Aorta (tissue), 5 donors: ENCODE measurements at regions not wholly inside any gene's neighbourhood (a gene's known extent, or its start where the extent isn't known, plus 50 kb on each side); places are given as distances from the start of the nearest gene placed in this dataset.

Experiments
- ATAC-seq: fragments of 200-7000 bp; cut with Tn5 transposase; one replicate; pipeline ENCODE4 v1.9.1; 2022; ENCODE audit warnings: moderate library complexity; ENCODE audit not compliant: low FRiP score
- DNase-seq, 2 donors: peaks; one replicate each; pipeline ENCODE4 v3.0.0-alpha.2; 2020
- H3K27ac ChIP-seq, 2 donors: one replicate each; pipeline ENCODE4 v1.5.1; 2013; ENCODE audit warnings: low read length in 2 of 2, mild to moderate bottlenecking in 2 of 2, moderate library complexity in 2 of 2, control low read depth in 1 of 2, inconsistent platforms in 1 of 2, low read depth in 1 of 2
- H3K27me3 ChIP-seq, 2 donors: one replicate each; pipeline ENCODE4 v1.6.1; 2013; ENCODE audit warnings: control low read depth in 1 of 2, low read length in 1 of 2, mild to moderate bottlenecking in 1 of 2, moderate library complexity in 1 of 2; ENCODE audit not compliant: insufficient read depth in 2 of 2, control insufficient read depth in 1 of 2
- H3K36me3 ChIP-seq, 2 donors: one replicate each; pipeline ENCODE4 v1.6.1; 2013; ENCODE audit warnings: control low read depth in 1 of 2, low read length in 1 of 2, mild to moderate bottlenecking in 1 of 2; ENCODE audit not compliant: insufficient read depth in 2 of 2, control insufficient read depth in 1 of 2
- H3K4me1 ChIP-seq, 2 donors: one replicate each; pipeline ENCODE4 v1.6.1; 2013; ENCODE audit warnings: low read length in 2 of 2, control low read depth in 1 of 2, mild to moderate bottlenecking in 1 of 2, moderate library complexity in 1 of 2; ENCODE audit not compliant: insufficient read depth in 2 of 2, control insufficient read depth in 1 of 2
- H3K4me3 ChIP-seq, 2 donors: one replicate each; pipeline ENCODE4 v1.5.1; 2013; ENCODE audit warnings: low read length in 2 of 2, control low read depth in 1 of 2, mild to moderate bottlenecking in 1 of 2
- H3K9me3 ChIP-seq: one replicate; pipeline ENCODE4 v1.6.1; 2013; ENCODE audit warnings: mild to moderate bottlenecking, low read length; ENCODE audit not compliant: control insufficient read depth
- WGBS, 2 donors: extraction: QIAGEN DNeasy Blood & Tissue Kit; methylation state at CpG; one replicate each; pipeline ENCODE4 v1.1.7; 2013; 5-methylcytosine and 5-hydroxymethylcytosine counted together
- intact Hi-C, 2 donors: fragments of 100-400 bp; cut with DNase I; formaldehyde crosslinking; loops; one replicate each; pipeline versions ENCODE4 v1.14.2 to v1.15.0; 2022
- donor health status: healthy with polysubstance abuse.
- donor health status: Bipolar disorder and iron deficiency.
- donor health status: DM: no; HTN: no; CAD: no.
- donor health status: DM: no; HTN: no; CAD: no.
- donor health status: DM: yes; HTN: yes; CAD: no.

- no peak overlapping the region for H3K27ac ChIP-seq
- intact Hi-C loops: no loop called here
- ATAC-seq: peak; percentile 39
Measured at GRCh38 chr9:22623236-22623635, 176.6 kb downstream of the DMRTA1 start.

GRCh38 chr9:22625540-22625939 lies 178.9 kb downstream of the DMRTA1 start:
- intact Hi-C loops: no loop called here
- WGBS, 2 donors: 67 to 72% methylated on average over 4 of the region's 4 CpGs
- no peaks in the 10 kb centered on the region for H3K4me1 ChIP-seq

More at GRCh38 chr9:22623236-22623635, 176.6 kb downstream of the DMRTA1 start:
- Histone ChIP-seq H3K36me3 (no peaks in the 10 kb centered on the region), H3K9me3 (no peaks in the 10 kb centered on the region), H3K4me3 (no peak overlapping the region), H3K27me3 (no peaks in the 10 kb centered on the region), H3K4me1 (no peaks in the 10 kb centered on the region)
- DNase-seq: no peak
- WGBS, 2 donors: 16 to 17% methylated on average over 3 of the region's 3 CpGs

GRCh38 chr9:22643541-22643940 lies 196.9 kb downstream of the DMRTA1 start:
- Histone ChIP-seq H3K9me3 (no peaks in the 10 kb centered on the region), H3K27ac (no peak overlapping the region), H3K4me1 (no peaks in the 10 kb centered on the region), H3K36me3 (no peaks in the 10 kb centered on the region), H3K4me3 (no peak overlapping the region), H3K27me3 (no peaks in the 10 kb centered on the region)
- ATAC-seq (no peak), DNase-seq (no peak)
- intact Hi-C loops: no loop called here

More at GRCh38 chr9:22625540-22625939, 178.9 kb downstream of the DMRTA1 start:
- Histone ChIP-seq H3K27ac (no peak overlapping the region), H3K4me3 (no peak overlapping the region), H3K27me3 (no peaks in the 10 kb centered on the region), H3K36me3 (no peaks in the 10 kb centered on the region), H3K9me3 (no peaks in the 10 kb centered on the region)
- DNase-seq (no peak), ATAC-seq (no peak)

- DNase-seq: no peak
- 80 to 86% methylated on average over 2 of the region's 2 CpGs for WGBS, 2 donors
- Histone ChIP-seq H3K9me3 (no peaks in the 10 kb centered on the region), H3K36me3 (no peaks in the 10 kb centered on the region), H3K27ac (no peak overlapping the region), H3K4me3 (no peak overlapping the region), H3K4me1 (no peaks in the 10 kb centered on the region), H3K27me3 (no peaks in the 10 kb centered on the region)
- intact Hi-C loops: no loop called here
- peak; percentile 22 for ATAC-seq
Measured at GRCh38 chr9:22645893-22646292, 199.3 kb downstream of the DMRTA1 start.

- no peak for DNase-seq
- Histone ChIP-seq H3K4me3 (no peak overlapping the region), H3K27ac (no peak overlapping the region), H3K27me3 (no peaks in the 10 kb centered on the region), H3K36me3 (no peaks in the 10 kb centered on the region), H3K9me3 (no peaks in the 10 kb centered on the region), H3K4me1 (no peaks in the 10 kb centered on the region)
- ATAC-seq: peak; percentile 66
- WGBS, 2 donors: 7 to 11% methylated on average over 2 of the region's 2 CpGs
- intact Hi-C loops: no loop called here
Measured at GRCh38 chr9:22649384-22649783, 202.8 kb downstream of the DMRTA1 start.

- WGBS, 2 donors: 79 to 86% methylated on average over 3 of the region's 3 CpGs
- H3K27ac ChIP-seq: no peak overlapping the region
- H3K4me1 ChIP-seq: no peaks in the 10 kb centered on the region
- H3K4me3 ChIP-seq: no peak overlapping the region
- no peaks in the 10 kb centered on the region for H3K36me3 ChIP-seq
- H3K27me3 ChIP-seq: no peaks in the 10 kb centered on the region
- intact Hi-C loops: no loop called here
- H3K9me3 ChIP-seq: no peaks in the 10 kb centered on the region
- DNase-seq (no peak), ATAC-seq (no peak)
Measured at GRCh38 chr9:22650145-22650544, 203.5 kb downstream of the DMRTA1 start.

GRCh38 chr9:22650946-22651345 lies 204.3 kb downstream of the DMRTA1 start:
- no peak for ATAC-seq

GRCh38 chr9:22654833-22655232 lies 208.2 kb downstream of the DMRTA1 start:
- no peaks in the 10 kb centered on the region for H3K4me1 ChIP-seq
- H3K27ac ChIP-seq: no peak overlapping the region
- intact Hi-C loops: no loop called here
- ATAC-seq (no peak), DNase-seq (no peak)
- H3K27me3 ChIP-seq: no peaks in the 10 kb centered on the region
- H3K4me3 ChIP-seq: no peak overlapping the region
- no peaks in the 10 kb centered on the region for H3K36me3 ChIP-seq
- H3K9me3 ChIP-seq: no peaks in the 10 kb centered on the region

More at GRCh38 chr9:22650946-22651345, 204.3 kb downstream of the DMRTA1 start:
- no peak for DNase-seq
- intact Hi-C loops: no loop called here
- H3K27me3 ChIP-seq: no peaks in the 10 kb centered on the region
- no peaks in the 10 kb centered on the region for H3K4me1 ChIP-seq
- no peaks in the 10 kb centered on the region for H3K9me3 ChIP-seq
- no peaks in the 10 kb centered on the region for H3K36me3 ChIP-seq
- H3K4me3 ChIP-seq: no peak overlapping the region
- no peak overlapping the region for H3K27ac ChIP-seq

- DNase-seq: no peak
- no peaks in the 10 kb centered on the region for H3K9me3 ChIP-seq
- H3K36me3 ChIP-seq: no peaks in the 10 kb centered on the region
- H3K27ac ChIP-seq: no peak overlapping the region
- no peaks in the 10 kb centered on the region for H3K27me3 ChIP-seq
- ATAC-seq: no peak
- WGBS, 2 donors: 33 to 37% methylated on average over 1 of the region's 1 CpG
- H3K4me3 ChIP-seq: no peak overlapping the region
- H3K4me1 ChIP-seq: no peaks in the 10 kb centered on the region
- intact Hi-C loops: no loop called here
Measured at GRCh38 chr9:22657713-22658112, 211.1 kb downstream of the DMRTA1 start.
